ENCODE measurements at regions not wholly inside any gene's neighbourhood (a gene's known extent, or its start where the extent isn't known, plus 50 kb on each side); places are given as distances from the start of the nearest gene placed in this dataset.

DNA sequence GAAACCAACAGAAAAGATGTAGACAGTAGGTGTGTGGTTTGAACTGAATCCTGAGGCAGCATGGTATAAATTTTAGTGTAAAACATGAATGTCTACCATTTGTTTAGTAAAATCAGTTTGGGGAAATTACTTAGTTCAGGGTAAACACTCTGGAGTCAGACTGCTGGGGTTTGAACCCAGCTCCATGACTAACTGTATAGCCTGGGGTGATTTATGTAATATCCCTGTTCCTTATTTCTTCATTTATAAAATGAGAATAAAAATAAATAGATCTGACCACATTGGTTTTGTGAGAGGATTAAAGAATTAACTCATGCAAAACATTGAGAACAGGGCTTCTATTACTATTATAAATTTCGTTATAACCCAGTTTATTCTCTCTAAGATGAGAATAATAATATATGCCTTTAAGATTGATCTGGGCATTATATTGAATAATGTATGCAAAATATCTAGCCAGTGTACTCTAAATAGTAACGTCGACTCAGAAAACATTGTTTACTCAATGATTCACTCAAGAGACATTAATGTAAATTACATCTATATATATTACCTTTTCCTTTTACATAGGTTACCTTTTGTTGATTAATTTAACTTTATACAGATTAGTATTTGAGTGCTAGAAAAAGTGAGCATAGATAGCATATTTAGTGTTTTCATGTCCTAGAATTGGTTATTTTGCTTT lies 120.6 kb upstream of the KCNJ16 start:
- TF ChIP-seq, protein P1, sequence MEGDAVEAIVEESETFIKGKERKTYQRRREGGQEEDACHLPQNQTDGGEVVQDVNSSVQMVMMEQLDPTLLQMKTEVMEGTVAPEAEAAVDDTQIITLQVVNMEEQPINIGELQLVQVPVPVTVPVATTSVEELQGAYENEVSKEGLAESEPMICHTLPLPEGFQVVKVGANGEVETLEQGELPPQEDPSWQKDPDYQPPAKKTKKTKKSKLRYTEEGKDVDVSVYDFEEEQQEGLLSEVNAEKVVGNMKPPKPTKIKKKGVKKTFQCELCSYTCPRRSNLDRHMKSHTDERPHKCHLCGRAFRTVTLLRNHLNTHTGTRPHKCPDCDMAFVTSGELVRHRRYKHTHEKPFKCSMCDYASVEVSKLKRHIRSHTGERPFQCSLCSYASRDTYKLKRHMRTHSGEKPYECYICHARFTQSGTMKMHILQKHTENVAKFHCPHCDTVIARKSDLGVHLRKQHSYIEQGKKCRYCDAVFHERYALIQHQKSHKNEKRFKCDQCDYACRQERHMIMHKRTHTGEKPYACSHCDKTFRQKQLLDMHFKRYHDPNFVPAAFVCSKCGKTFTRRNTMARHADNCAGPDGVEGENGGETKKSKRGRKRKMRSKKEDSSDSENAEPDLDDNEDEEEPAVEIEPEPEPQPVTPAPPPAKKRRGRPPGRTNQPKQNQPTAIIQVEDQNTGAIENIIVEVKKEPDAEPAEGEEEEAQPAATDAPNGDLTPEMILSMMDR (conservative IDR thresholded peaks at IDR 0.05): no peak
- no peak overlapping the region for H3K27ac ChIP-seq

DNA sequence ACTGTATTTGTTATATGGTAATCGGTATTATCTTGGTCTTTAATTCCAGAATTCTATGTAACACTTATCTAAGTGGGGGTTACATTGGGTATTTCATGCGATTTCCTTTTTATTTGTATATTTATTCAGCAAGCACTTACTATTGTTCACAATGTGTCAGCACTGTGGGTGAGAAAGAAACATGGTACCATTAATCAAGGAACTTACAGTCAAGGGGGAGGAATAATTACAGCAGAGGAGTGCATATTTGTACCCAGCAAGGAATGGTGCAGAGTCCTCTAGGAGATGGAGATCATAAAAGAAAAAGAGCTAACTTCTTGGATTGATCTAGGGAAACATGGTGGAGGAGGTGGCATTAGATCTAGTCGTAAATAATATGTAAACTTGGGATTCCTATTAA lies 117.0 kb upstream of the KCNJ16 start:
- no peak overlapping the region for H3K27ac ChIP-seq
- TF ChIP-seq, protein P1 (conservative IDR thresholded peaks at IDR 0.05): no peak

DNA sequence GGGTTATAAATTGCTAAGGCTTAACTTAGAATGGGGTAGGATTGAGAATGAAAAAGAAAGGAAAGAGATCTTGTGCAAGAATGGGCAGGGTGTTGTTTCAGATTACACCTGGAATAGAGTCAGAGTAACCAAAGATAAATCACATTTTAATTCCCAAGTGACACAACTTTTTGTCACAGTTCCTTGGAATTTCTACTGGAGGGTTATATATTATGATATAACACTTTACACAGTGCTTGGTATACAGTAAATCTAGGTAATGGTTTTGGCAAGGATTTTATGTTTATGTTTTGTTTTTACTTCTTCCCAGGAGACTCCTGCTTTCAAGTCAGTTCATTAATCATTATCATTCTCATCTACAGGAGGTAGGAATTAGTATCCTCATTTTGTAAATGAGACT lies 115.7 kb upstream of the KCNJ16 start:
- H3K27ac ChIP-seq: no peak overlapping the region
- TF ChIP-seq, protein P1 (conservative IDR thresholded peaks at IDR 0.05): no peak

DNA sequence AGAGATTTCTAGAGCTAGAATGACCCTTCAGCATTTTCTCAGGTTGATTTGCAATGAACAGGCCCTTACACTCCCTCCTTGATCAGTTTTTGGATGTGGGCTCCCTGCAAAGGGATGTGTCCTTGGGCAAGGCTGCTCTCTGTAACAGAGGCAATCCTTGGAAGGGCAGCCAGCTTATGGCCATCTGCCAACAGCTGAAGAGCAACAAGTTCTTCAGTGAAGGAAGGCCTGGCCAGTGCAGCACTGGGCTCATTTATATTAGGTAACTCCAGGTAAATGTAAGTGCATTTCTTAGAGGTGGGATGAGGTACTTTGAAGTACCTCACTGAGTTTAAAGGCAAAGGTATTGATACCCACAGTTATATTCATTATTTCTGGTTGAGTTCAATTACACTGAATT lies 114.3 kb upstream of the KCNJ16 start:
- H3K27ac ChIP-seq: no peak overlapping the region
- TF ChIP-seq, protein P1 (conservative IDR thresholded peaks at IDR 0.05): no peak

DNA sequence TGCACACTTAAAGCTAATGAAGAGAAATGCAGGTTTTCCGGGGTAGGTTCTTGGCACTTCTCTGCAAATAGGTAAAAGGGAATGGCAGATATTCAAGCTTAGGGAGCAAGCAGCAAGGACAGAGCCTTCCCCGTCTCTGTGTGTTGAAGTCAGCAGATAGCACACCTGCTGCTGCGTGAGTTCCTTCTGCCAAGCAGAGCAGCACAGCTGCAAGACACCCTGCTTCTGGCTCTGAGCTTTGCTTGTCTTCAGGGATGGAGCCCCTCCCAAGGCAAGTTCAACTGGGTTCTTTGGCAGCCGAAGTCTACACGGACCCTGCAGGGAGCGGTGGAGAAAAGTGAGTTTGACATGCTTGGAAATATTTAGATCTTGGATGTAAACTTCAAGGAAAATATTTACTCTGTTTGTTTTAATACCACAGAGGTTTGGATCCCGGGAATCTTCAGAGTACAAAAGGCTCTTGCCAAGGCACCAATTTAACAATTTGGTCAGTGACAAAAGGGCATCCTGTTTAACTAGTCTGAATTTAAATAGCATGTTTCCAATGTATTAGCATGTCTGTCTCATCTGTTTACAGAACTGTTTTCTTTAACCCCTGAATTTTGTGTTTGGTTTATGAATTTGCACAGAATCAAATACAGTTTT lies 113.4 kb upstream of the KCNJ16 start:
- H3K27ac ChIP-seq: peak overlapping the region; percentile 51
- TF ChIP-seq, protein P1 (conservative IDR thresholded peaks at IDR 0.05): no peak

DNA sequence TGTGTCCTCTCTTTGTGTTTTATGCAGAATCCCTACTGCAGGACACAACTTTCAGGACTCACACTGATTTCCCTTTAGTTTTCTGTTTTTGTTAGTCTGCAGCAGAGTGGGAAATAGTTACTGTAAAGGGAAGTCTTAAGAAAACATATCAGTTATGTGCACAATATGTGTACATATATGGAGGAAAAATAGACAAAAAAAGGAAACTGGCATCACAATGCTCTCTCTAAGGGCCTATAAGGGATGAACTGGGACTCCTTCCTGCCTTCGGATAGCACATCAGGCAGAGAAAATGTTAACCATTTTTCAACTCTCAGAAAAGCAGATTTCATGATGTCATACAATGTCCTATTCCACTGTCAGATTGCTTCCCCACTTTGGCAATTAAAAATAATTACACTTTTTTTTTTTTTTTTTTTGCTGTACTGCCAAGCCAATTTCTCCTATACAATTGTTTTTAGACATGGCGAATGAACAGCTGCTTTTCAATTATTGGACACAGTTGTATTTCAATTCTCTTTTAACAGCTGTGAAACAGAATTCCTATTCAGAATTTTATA lies 112.5 kb upstream of the KCNJ16 start:
- TF ChIP-seq, protein P1 (conservative IDR thresholded peaks at IDR 0.05): no peak
- peak overlapping the region; percentile 51; the same call in 1 of the 2 replicates for H3K27ac ChIP-seq

DNA sequence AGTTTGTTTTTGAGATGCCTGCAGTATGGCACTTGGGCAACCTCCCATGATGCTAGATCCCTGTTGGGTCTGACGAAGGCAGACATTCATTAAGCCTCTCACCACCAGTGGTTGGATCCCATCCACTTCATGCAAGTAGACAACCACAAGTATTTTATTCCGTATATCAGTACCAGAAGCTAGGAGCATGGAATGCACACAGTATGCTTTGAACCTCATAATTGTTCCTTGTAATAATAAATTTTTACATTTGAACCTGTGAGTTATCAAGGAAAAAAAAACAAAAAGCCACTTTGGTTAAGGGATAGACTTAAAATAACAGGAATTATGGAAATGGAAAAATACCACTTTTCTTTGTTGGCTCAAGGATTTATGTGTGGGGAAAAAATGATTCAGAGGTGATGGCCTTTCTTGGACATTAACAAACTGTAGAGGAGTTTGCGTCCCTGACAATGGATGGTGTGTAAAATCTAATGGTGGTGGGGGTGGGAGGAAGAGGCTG lies 107.1 kb upstream of the KCNJ16 start:
- H3K27ac ChIP-seq: no peak overlapping the region
- TF ChIP-seq, protein P1 (conservative IDR thresholded peaks at IDR 0.05): no peak
